RWPE1 (cell line): ENCODE measurements at regions not wholly inside any gene's neighbourhood (a gene's known extent, or its start where the extent isn't known, plus 50 kb on each side); places are given as distances from the start of the nearest gene placed in this dataset.
A peak's percentile ranks its signal among the peaks of the same experiment; 100 is the strongest.

ENCODE experiments used
- CTCF ChIA-PET: fragments of 350-600 bp; sonication (Branson Sonifier 250); formaldehyde crosslinking; extraction: SDS; loops from one replicate; lab custom pipeline; 2021; lab: Yijun Ruan, JAX
- POLR2A ChIA-PET: fragments of 400-600 bp; formaldehyde crosslinking; extraction: SDS; loops from one replicate; lab custom pipeline; 2020; ENCODE audit warnings: antibody characterized with exemption; ENCODE audit not compliant: low non-redundant PET; lab: Yijun Ruan, JAX
- DNase-seq: peaks from one replicate; pipeline ENCODE4 v3.0.0; 2012; ENCODE audit warnings: low spot score
- H3K27ac ChIP-seq: fragments of 450-650 bp; 2 replicates; pipeline ENCODE4 v1.5.1; 2017
- TF ChIP-seq, protein P1 (sequence below): fragments of 450-650 bp; conservative IDR thresholded peaks from 2 replicates; pipeline ENCODE4 v1.5.1; 2017; ENCODE audit warnings: low read depth, mild to moderate bottlenecking

- POLR2A ChIA-PET, result no interaction called here
- H3K27ac ChIP-seq, result no peak overlapping the region
- CTCF ChIA-PET, result interaction anchor here (0.5 to 1.6 kb wide), 2 partner anchors 15 to 138 kb away, joined by 3 to 4 read pairs; no protein-coding TSS in a partner anchor
- TF ChIP-seq, protein P1, sequence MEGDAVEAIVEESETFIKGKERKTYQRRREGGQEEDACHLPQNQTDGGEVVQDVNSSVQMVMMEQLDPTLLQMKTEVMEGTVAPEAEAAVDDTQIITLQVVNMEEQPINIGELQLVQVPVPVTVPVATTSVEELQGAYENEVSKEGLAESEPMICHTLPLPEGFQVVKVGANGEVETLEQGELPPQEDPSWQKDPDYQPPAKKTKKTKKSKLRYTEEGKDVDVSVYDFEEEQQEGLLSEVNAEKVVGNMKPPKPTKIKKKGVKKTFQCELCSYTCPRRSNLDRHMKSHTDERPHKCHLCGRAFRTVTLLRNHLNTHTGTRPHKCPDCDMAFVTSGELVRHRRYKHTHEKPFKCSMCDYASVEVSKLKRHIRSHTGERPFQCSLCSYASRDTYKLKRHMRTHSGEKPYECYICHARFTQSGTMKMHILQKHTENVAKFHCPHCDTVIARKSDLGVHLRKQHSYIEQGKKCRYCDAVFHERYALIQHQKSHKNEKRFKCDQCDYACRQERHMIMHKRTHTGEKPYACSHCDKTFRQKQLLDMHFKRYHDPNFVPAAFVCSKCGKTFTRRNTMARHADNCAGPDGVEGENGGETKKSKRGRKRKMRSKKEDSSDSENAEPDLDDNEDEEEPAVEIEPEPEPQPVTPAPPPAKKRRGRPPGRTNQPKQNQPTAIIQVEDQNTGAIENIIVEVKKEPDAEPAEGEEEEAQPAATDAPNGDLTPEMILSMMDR, result no peak
- DNase-seq, result peak; percentile 34
Measured at GRCh38 chr2:37552339-37552738, 119.1 kb downstream of the CDC42EP3 start.

DNA sequence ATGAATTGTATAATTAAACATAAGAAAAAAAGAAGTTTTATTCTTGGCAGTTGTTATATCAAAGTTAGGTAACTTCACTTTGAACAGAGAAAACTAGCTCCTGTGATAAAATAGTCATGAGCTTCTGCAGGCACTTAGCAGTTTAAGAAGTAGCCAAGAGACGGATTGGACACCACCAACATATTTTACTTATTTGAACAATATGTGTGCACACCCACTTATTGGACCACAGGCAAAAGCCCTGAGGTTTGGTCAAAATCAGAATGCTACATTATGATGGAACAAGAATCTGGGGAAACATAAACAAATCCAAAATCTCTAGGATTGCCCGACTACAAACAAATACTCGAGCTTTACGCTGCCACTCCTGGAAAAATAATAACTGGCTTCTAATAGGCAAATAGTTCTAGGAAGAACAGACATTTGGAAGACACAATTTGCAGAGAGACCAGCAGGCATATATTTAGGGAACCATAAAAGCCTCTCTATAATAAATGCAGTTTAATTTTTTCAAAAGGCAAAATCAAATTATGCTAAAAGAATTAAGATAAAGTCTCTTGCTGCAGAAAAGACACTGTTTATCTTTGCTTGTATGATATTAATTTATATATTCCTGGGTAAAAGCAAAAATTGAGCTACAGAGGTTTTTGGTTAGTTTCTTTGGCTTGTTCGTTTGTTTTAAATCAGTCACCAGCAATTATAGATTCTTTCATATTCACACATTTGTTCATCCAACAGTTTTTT lies 117.9 kb downstream of the CDC42EP3 start:
- CTCF ChIA-PET, result interaction anchor here (0.6 to 1.6 kb wide), 2 partner anchors 139 to 249 kb away, joined by 3 to 4 read pairs; no protein-coding TSS in a partner anchor

DNA sequence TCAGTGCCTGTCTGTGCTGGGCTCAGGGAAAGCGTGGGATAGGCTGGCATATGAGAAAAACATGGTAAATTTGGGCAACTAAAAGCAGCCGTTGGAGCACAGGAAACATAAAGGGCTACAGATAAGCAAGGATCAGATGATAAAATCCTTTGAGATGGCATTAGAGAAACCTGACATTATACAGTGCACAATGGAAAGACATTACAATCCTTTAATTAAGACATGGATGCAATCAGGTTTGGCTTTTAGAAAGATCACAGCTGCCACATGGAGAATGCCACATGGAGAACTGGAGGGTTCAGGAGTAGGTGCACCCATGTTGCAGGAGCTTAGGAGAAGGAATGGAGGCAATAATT lies 117.3 kb downstream of the CDC42EP3 start:
- no peak for DNase-seq
- no peak overlapping the region for H3K27ac ChIP-seq
- ChIA-PET POLR2A (no interaction called here), CTCF (no interaction called here)
- TF ChIP-seq, protein P1, result no peak

More for the DNA sequence above, 117.9 kb downstream of the CDC42EP3 start:
- no peak for DNase-seq
- H3K27ac ChIP-seq, result no peak overlapping the region
- POLR2A ChIA-PET, result no interaction called here
- TF ChIP-seq, protein P1, result no peak

GRCh38 chr2:37554687-37555086 lies 116.8 kb downstream of the CDC42EP3 start:
- ChIA-PET POLR2A (no interaction called here), CTCF (no interaction called here)
- H3K27ac ChIP-seq, result no peak overlapping the region
- no peak for DNase-seq
- TF ChIP-seq, protein P1, result no peak

- TF ChIP-seq, protein P1, result no peak
- no peak overlapping the region for H3K27ac ChIP-seq
- CTCF ChIA-PET, result no interaction called here
- POLR2A ChIA-PET, result no interaction called here
- DNase-seq, result no peak
Measured at GRCh38 chr2:37555457-37555856, 116.0 kb downstream of the CDC42EP3 start.

GRCh38 chr2:37556256-37556655 lies 115.2 kb downstream of the CDC42EP3 start:
- ChIA-PET POLR2A (no interaction called here), CTCF (no interaction called here)
- TF ChIP-seq, protein P1, result no peak
- no peak overlapping the region for H3K27ac ChIP-seq
- DNase-seq, result no peak
